ENCODE measurements at regions not wholly inside any gene's neighbourhood (a gene's known extent, or its start where the extent isn't known, plus 50 kb on each side); places are given as distances from the start of the nearest gene placed in this dataset.

DNA sequence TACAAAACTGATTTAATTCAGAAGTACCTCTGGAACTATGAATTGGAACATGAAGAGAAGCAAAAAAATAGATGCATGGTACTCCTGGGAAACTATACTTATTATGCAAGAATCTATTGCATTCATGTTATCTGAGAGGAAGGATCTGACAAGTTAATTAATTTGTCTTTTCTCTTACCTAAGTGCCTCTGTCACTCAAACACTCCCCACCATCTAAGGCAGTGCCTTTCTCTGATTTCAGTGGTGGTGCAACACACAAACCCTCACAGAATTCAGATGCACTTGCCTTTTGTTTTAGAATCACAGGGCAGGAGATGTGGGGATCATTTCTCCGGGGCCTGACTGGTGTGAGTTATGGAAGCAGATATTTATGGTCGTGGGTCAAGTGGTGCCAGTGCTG lies 52.5 kb upstream of the C9orf72 start:
- intact Hi-C loops (cut with DNase I), result no loop called here
- DNase-seq (ENCODE audit: low spot score), result no peak

DNA sequence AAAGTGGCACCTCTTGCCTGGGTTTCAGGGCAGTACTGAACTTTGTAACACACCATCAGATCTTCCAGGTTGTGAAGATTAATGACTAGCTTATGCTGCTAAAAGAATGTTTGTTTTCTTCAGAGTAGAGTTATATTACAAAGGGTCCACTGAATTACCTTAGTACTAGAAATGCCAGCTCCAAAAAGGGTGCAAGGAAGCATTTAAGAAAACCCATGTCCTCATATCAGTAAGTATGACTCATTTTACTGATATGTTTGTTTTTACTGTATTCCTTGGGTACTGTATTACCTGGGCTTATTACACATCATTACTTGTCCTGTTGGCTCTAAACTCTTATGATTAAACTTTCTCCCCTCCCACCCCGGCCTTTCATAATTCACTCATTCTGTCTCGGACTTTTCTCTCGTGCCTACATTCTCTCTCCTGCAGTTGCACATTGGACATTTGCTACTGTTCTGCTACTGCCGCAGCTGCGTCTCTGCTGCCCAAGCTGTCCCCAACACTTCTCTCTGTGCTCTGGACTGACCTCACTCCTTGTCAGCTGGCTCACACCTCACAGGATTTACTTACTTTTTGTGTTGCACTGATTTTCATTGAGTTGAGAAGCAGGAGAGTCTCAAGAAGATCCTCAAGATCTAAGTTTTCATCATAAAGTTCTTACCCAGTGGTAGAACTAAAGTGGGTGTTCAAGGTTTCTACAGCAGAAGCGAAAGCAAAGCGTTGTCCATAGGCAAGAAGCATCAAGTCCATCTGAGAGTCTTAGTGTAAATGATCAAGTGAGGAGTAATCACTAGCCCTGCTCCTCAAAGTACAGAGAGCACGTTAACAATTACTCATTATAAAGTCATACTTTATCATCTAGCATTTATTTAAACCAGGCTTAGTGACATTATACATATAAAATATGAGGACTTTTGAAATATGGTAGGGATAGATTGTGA lies 53.2 kb upstream of the C9orf72 start:
- intact Hi-C loops (cut with DNase I), result no loop called here
- DNase-seq (ENCODE audit: low spot score), result no peak

DNA sequence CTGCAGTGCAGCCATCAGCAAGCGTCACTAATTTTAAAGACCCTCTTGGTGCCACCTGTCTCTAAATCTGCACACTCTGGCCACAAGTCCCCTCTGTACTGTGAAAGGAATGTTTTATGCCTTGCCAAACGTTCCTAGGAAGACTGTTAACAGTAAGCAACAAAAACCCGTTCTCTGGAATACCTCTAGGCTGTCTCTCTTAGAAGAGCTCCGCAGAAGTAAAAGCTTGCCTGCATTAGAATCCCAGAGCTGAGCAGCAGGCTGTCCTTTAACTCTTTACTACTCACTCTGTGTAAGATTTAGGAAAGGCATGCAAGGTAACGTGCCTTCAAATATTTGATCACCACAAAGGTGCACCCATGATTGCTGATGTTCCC lies 53.9 kb upstream of the C9orf72 start:
- no peak for DNase-seq (ENCODE audit: low spot score)
- intact Hi-C loops (cut with DNase I), result no loop called here

DNA sequence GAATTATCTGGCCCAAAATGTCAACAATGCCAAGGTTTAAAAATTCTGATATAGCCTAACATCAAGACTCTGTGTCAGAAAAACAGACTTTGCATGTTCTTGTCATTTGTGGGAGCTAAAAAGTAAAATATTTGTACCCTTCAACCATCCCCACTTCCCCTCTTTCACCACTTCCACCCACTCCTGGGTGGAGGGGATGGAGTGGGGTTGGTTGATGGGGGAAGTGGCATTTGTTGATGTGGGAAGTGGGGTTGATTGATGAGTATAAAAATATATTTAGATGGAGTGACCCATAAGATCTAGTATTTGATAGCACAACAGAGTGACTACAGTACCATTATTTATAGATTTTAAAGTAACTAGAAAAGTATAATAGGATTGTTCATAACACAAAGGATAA lies 55.0 kb upstream of the C9orf72 start:
- intact Hi-C loops (cut with DNase I), result no loop called here
- DNase-seq (ENCODE audit: low spot score), result no peak

DNA sequence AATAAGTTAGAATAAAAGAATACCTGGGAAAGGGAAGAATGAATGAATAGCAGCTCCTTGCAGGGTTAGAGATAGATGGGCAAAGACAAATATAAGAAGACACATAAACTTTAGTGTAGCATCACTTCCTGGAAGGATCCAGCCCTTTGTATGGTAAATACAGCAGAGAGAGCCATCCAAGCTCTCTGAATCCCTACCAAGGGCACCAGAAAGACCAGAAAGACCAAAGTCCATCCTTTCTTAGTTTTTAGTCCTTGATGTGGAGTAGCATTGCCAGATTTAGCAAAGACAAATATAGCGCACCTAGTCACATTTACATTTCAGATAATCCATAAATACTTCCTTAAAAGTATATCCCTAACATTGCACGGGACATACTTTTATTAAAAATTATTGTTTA lies 56.1 kb upstream of the C9orf72 start:
- intact Hi-C loops (cut with DNase I), result no loop called here
- no peak for DNase-seq (ENCODE audit: low spot score)

DNA sequence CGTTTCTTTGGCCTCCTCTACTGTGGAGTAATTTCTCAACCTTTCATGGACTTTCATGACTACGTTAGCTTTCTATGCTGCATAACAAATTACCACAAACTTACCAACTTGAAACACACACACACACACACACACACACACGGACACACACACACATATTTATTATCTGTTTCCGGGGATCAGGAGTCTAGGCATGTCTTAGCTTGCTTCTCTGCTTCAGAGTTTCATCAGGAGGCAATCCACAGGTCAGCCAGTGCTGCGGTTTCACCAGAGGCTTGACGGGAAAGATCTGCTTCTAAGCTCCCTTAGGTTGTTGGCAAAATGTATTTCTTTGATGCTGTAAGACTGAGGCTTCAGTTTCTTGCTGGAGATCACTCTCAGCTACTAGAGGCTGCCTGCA lies 59.0 kb upstream of the C9orf72 start:
- intact Hi-C loops (cut with DNase I), result no loop called here
- no peak for DNase-seq (ENCODE audit: low spot score)

DNA sequence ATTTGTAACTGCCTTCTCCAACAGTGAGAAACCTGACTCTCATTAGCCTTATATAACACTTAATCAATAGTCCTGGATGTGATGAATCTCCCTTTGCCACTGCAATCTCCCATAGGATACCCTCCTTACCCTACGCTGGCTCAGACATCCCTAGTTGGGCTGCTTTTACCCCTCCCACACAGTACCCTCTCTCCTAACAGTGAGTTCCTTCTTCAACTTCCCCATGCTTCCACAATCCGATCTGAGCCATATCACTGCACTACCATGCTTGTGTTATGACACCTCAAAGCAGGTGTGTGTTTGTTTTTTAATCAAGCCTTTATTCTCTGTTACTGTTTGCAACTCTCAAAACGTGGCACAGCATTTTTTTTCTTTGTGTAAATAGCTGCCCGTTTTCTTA lies 60.5 kb upstream of the C9orf72 start:
- intact Hi-C loops (cut with DNase I), result no loop called here
- no peak for DNase-seq (ENCODE audit: low spot score)

DNA sequence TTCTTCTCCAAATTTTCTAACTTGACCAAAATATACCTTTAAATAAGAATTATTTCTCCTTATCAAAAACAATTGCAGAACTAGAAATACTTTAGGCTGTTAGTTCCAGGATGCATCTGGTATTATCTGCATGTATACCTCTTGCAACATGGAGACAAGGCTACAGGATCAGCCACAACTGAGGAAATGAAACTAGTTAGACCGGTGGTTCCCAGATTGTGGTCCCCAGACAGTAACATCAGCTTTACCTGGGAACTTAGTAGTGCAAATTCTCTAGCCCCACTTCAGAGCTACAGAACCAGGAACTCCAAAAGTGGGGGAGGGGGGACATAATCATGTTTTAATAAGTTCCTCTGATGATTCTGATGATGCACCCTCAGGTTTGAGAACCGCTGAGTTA lies 61.6 kb upstream of the C9orf72 start:
- intact Hi-C loops (cut with DNase I), result no loop called here
- DNase-seq (ENCODE audit: low spot score), result no peak

DNA sequence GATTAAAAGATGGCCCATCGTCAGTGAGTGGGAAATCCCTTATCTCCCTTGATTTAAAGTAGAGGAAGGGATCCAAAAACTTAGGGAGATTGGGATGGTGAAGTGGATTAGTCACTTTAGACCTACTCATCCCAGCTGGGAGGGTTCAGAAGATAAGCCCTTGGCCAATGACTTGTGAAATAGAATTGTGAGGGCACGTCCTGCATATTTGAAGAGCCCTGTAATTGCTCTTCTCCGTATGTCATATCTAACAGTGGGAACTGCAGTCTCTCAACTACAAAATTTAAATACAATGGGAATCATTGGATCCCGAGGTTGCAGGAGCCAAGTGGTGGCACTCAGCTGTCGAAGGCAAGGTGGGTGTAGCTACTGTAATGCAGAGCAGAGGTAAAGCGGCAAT lies 65.4 kb upstream of the C9orf72 start:
- intact Hi-C loops (cut with DNase I), result no loop called here
- DNase-seq (ENCODE audit: low spot score), result no peak

DNA sequence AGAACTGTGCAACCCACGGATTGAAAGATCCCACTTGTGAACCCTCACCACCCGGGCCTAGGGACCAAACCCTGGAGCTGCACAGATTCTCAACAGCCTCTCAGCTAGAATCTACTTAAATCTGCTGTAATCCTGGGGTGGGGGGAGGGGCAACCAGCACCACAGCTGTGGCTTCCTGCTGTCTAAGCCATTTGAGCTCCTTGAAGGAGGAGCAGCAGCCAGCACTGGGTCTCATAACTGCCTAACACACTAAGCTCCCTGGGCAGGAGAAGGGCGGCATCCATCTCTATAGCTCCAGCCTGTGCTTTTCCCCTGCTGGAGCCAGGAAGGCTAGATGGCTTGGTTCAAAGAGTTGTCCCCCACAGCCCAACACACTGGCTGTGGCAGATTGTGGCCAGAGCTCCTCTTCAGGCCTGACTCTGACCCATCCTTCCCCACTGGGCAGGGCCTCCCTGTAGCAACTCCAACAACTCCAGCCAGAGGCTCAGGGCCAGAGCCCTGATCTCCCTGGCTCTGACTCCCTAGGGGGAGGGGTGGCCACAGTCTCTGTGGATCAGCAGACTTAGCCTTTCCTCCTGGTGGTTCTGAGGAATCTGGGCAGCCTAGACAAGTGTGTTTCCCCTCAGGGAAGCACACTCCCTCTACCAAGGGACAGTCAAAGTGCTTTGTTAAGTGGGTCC lies 72.0 kb upstream of the C9orf72 start:
- DNase-seq (ENCODE audit: low spot score), result no peak
- intact Hi-C loops (cut with DNase I), result no loop called here

DNA sequence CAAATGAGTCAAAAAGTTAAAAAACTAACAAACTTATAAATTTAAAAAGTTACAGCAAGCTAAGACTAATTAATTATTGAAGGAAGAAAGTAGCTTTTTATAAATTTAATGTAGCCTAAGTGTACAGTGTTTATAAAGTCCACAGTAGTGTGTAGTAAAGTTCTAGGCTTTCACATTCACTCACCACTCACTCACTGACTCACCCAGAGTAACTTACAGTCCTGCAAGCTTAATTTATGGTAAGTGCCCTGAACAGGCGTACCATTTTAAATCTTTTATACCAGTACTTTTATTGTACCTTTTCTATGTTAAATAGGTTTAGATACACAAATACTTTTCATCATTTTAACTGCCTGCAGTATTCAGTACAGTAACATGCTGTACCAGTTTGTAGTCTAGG lies 80.0 kb upstream of the C9orf72 start:
- intact Hi-C loops (cut with DNase I), result no loop called here
- DNase-seq (ENCODE audit: low spot score), result no peak

DNA sequence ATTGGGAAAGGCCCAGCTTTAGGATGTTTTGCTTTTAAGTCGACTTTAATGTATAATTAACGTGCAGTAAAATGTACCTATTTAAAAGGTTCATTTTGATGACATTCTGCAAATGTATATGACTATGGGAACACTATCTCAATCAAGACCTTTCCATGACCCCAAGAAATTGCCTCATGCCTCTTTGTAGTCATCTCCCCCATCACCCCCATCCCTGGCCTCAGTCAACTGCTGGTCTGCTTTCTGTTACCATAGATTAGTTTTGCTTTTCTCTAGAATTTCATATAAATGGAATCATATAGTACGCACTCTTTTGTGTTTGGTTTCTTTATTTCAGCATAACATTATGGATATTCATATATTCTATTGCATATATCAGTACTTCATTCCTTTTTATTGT lies 80.7 kb upstream of the C9orf72 start:
- intact Hi-C loops (cut with DNase I), result no loop called here
- no peak for DNase-seq (ENCODE audit: low spot score)

DNA sequence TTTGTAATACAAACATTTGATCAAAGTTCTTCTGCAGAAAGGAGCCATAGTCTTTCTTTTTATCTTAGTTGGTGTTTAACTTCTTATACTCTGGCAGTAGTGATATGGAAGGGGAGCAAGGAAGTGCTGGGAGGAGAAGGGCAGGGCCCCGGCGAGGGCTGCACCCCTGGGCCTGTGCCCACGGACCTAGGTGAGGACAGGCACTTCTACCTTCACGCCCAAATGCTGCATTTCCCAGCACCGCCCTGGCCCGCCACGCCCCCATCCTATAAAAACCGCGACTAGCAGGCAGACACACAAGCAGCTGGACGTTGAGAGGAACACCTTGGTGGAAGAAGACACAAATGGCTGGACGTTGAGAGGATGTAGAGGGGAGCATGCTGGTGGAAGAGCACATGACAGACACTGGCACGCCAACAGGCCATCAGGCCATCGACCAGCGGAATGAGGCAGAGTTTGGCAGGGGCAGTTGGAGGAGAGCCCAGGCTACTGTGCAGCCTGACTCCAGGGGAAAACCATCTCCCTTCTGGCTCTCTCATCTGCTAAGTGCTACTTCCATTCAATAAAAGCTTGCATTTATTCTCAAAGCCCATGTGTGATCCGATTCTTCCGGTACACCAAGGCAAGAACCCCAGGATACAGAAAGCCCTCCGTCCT lies 81.5 kb upstream of the C9orf72 start:
- DNase-seq (ENCODE audit: low spot score), result no peak
- intact Hi-C loops (cut with DNase I), result no loop called here

DNA sequence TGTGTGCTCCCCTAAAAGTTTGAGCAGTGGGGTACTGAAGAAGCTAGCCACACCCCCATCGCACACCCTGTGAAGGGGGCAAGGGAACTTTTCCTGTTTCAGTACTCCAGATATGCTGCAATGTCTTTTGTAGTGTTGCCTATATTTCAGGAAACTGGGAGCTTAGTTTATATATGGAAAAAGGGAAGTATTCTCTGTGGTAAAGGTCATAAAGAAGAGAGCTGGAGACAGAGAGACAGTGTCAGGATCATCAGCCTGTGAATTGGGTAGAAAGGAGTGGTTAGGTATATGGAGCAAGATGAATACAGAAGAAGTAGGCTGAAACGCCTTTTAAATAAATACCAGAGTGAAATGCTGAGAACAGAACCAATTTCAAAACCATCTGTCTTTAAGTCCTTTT lies 82.2 kb upstream of the C9orf72 start:
- DNase-seq (ENCODE audit: low spot score), result no peak
- intact Hi-C loops (cut with DNase I), result no loop called here

DNA sequence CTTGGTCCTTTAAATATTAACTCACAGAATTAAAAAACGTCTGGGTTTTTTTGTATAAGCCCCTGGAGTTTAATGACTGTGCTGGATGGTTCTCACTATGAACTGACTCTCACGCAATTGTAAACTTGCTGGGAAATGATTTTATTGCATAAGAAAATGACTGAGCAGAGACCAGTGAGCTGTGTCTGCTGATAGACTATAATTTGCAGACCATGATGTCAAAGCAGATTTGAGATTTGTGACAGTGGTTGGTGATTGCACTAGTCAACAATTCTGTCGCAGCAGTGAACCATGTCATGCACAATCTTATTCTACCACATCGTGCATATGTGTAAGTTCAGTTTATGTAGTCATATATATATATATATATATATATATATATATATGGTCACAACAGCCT lies 85.7 kb upstream of the C9orf72 start:
- intact Hi-C loops (cut with DNase I), result no loop called here
- DNase-seq (ENCODE audit: low spot score), result no peak

DNA sequence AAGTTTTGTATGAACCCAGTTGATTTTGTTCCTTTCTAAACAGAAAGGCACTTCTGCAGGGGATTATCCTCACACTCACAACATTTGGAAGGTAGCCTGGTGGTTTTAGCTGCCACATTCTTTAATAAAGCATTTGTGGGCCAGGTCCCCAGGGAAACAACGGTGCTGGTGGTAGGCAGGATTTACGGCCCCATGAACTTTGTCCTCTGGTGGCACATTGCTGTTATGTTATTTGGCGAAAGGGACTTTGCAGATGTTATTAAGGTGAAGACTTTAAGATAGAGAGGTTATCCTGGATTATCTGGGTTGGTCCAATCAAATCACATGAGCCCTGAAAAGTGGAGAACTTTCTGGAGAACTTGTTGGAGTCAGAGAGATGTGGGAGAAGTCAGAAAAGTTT lies 86.3 kb upstream of the C9orf72 start:
- no peak for DNase-seq (ENCODE audit: low spot score)
- intact Hi-C loops (cut with DNase I), result no loop called here

DNA sequence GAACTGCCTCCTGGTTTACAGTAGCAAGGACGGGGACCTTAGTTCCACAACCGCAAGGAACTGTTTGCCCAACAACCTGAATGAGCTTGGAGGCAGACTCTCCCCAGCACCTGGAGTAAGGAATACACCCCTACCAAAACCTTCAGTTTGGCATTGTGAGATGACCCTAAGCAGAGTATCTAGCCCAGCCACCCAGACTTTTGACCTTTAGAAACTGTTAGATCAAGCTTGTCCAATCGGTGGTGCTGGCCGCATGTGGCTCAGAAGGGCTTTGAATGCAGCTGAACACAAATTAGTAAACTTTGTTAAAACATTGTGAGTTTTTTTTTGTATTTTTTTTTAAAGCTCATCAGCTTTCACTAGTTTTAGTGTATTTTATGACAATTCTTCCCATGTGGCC lies 86.9 kb upstream of the C9orf72 start:
- DNase-seq (ENCODE audit: low spot score), result no peak
- intact Hi-C loops (cut with DNase I), result no loop called here

DNA sequence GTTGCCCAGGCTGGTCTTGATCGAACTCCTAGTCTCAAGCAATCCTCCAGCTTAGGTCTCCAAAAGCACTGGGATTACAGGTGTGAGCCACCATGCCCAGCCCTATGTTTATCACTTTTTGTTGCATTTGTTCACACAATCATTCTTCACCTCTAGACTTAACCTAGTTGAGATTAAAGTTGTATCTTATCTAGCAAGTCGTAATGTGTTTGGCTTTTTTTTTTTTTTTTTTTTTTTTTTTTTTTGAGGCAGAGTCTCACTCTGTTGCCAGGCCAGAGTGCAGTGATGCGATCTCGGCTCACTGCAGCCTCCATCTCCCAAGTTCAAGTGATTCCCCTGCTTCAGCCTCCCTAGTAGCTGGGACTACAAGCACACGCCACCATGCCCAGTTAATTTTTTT lies 90.2 kb upstream of the C9orf72 start:
- intact Hi-C loops (cut with DNase I), result no loop called here
- no peak for DNase-seq (ENCODE audit: low spot score)

DNA sequence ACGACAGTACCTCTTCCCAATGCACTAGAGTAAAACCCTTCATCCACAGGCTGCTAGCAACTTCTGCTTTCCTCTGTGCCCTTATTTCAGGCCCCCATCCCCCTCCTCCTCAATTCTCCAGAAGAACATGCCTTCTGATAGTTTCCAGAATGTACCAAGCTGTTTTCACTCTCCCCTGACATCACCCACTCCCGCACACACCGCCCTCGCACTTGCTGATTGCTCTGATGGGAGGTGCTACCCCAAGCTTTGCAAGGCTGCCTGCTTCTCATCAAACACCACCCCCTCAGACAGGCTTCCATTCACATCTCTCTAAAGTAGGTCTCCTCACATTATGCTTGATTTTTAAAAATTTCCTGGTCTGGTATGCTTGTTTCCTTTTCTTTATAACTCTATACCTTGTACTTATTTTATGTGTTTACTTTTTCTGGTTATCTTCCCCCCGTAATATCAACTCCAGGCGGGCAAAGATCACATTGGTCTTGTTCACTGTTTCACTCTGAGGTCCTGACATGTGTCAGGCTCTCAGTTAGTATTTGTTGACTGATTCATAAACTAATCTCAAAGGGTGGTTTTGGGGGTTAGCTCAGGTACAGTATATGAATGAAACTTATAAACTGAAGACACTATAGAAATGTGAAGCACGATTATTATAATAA lies 91.0 kb upstream of the C9orf72 start:
- DNase-seq (ENCODE audit: low spot score), result no peak
- intact Hi-C loops (cut with DNase I), result no loop called here

DNA sequence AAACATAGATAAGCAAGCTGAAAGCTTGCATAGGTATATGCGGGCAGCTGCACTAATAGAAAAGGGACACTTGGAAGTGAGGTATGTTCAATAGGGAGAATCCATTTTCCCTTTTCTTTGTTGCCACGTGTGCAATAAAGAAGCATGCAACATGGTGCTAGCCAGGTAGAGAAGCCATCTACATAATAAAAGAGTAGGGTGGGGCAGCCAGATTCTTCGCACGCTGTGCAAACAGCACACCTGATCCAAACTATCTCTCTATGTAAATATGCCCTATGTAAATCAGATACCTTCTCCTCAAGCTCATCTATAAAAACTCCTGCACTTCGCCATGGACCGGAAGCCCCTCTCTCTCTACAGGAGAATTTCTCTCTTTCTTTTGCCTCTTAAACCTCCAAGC lies 91.9 kb upstream of the C9orf72 start:
- intact Hi-C loops (cut with DNase I), result no loop called here
- DNase-seq (ENCODE audit: low spot score), result no peak

Measured in posterior vena cava (tissue), 2 donors.